ENCODE measurements at regions not wholly inside any gene's neighbourhood (a gene's known extent, or its start where the extent isn't known, plus 50 kb on each side); places are given as distances from the start of the nearest gene placed in this dataset.

- H3K27me3 Mint-ChIP-seq = no peaks in the 10 kb centered on the region
- no peak overlapping the region for H3K27ac Mint-ChIP-seq
- no peak overlapping the region for H3K4me3 Mint-ChIP-seq
- no peak for TF ChIP-seq CTCF (conservative IDR thresholded peaks at IDR 0.05)
- DNase-seq (ENCODE audit: extremely low spot score, unreplicated experiment) = no peak
- no peaks in the 10 kb centered on the region for H3K9me3 Mint-ChIP-seq
- no peaks in the 10 kb centered on the region for H3K36me3 Mint-ChIP-seq
- no peaks in the 10 kb centered on the region for H3K4me1 Mint-ChIP-seq (ENCODE audit: unreplicated experiment)
Measured at GRCh38 chr7:88449410-88449809, 142.7 kb upstream of the STEAP4 start.

DNA sequence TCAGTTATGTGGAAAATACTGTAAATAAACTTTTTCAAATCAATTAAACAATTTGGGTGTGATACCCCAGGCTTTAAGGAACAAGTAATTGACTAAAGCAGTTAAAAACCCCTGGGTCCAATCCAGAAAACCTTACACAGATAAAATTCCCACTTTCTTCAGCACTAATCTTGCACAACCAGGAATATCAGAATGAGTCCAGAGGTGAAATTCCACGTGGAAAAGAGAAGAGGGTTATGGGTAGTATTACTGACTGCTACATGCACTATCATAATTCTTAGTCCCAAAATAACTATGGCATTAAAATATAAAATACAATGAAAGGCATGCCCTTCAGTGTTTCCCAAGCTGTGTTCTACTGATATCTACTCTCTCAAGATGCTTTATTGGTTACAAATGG lies 135.7 kb upstream of the STEAP4 start:
- TF ChIP-seq CTCF (conservative IDR thresholded peaks at IDR 0.05) = no peak
- H3K36me3 Mint-ChIP-seq = no peaks in the 10 kb centered on the region
- no peaks in the 10 kb centered on the region for H3K9me3 Mint-ChIP-seq
- no peak overlapping the region for H3K4me3 Mint-ChIP-seq
- no peaks in the 10 kb centered on the region for H3K4me1 Mint-ChIP-seq (ENCODE audit: unreplicated experiment)
- H3K27me3 Mint-ChIP-seq = no peaks in the 10 kb centered on the region
- no peak for DNase-seq (ENCODE audit: extremely low spot score, unreplicated experiment)
- H3K27ac Mint-ChIP-seq = no peak overlapping the region

DNA sequence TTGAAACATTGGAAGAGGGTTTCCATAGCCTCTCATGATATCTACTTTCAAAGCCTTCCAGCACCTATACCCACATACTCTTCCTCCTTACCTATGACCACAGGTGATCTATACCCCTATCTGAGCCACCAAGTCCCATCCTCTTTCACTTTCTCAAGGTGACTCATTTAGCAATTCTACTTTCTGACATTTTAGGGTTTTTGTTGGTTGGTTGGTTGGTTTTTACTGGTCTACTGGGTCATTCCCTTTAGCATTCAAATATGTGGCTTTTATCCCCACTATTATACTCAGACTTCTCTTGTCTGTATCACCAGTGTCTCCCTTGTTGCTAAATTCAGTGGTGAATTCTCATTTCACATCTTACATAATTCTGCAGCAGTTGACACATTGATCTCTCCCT lies 130.4 kb upstream of the STEAP4 start:
- TF ChIP-seq CTCF (conservative IDR thresholded peaks at IDR 0.05) = no peak
- Mint-ChIP-seq H3K36me3 (no peaks in the 10 kb centered on the region), H3K4me1 (ENCODE audit: unreplicated experiment) (peaks cover 5% of the 10 kb centered on the region), H3K4me3 (no peak overlapping the region), H3K9me3 (no peaks in the 10 kb centered on the region), H3K27me3 (no peaks in the 10 kb centered on the region), H3K27ac (no peak overlapping the region)
- no peak for DNase-seq (ENCODE audit: extremely low spot score, unreplicated experiment)

DNA sequence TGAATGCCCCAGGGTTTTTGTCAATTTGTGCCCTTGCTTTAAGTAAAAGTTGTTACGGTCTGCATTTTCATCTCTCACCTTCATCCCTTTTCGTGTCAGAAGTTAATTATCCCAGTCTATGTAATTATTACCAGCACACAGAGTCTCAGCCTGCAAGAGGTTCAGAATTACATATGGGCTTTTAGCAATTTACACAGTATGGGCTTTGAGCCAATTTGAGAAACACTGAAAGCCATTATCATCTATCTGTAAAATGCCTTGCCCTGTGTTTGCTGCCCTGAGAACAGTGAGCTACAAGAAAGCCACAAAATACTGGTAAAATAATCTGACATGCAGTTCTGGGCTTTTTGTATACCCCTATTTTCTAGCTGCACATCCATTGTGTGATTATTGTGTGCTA lies 125.6 kb upstream of the STEAP4 start:
- H3K27me3 Mint-ChIP-seq = no peaks in the 10 kb centered on the region
- no peak for TF ChIP-seq CTCF (conservative IDR thresholded peaks at IDR 0.05)
- H3K36me3 Mint-ChIP-seq = no peaks in the 10 kb centered on the region
- no peak overlapping the region for H3K4me3 Mint-ChIP-seq
- H3K4me1 Mint-ChIP-seq (ENCODE audit: unreplicated experiment) = peaks cover 12% of the 10 kb centered on the region
- H3K9me3 Mint-ChIP-seq = no peaks in the 10 kb centered on the region
- H3K27ac Mint-ChIP-seq = no peak overlapping the region
- no peak for DNase-seq (ENCODE audit: extremely low spot score, unreplicated experiment)

DNA sequence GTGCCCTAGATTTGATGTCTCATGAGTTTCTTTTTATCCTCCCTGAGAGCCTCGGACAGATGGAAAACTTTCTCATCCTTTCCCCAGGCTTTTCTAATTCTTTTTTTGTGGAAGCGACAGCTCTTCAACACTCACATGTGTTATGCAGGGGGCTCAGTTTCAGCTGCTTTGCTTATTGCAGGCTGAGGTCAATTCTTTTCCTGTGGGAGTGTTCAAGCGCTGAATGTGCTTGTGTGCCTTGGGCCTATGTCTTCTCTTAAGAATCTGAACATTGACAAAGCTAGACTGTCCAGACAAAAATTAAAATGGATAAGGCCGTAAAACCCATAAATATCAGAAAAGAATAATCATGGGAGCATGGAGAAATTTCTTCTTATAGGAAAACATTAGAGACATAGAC lies 125.2 kb upstream of the STEAP4 start:
- TF ChIP-seq CTCF (conservative IDR thresholded peaks at IDR 0.05) = no peak
- no peak for DNase-seq (ENCODE audit: extremely low spot score, unreplicated experiment)
- Mint-ChIP-seq H3K9me3 (no peaks in the 10 kb centered on the region), H3K27me3 (no peaks in the 10 kb centered on the region), H3K27ac (no peak overlapping the region), H3K36me3 (no peaks in the 10 kb centered on the region), H3K4me3 (no peak overlapping the region), H3K4me1 (ENCODE audit: unreplicated experiment) (peaks cover 12% of the 10 kb centered on the region)

DNA sequence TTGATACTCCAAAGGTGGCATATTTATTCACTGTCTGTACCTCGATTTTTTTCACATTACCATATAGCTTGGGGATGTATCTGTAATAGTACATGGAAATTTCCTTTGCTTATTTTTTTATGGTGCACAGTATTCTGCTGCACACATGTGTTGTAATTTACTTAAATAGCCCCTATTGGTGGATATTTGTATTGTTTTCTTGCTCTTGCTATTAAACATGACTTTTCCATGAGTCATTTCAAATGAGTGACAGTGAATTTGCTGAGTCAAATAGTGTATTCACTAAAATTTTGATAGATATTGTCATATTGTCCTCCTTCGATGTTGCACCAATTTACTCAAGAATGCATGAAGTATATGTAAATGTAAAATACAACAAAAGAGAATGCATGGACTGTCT lies 122.7 kb upstream of the STEAP4 start:
- Mint-ChIP-seq H3K9me3 (no peaks in the 10 kb centered on the region), H3K4me1 (ENCODE audit: unreplicated experiment) (peaks cover 12% of the 10 kb centered on the region), H3K27ac (no peak overlapping the region), H3K4me3 (no peak overlapping the region), H3K27me3 (no peaks in the 10 kb centered on the region), H3K36me3 (no peaks in the 10 kb centered on the region)
- TF ChIP-seq CTCF (conservative IDR thresholded peaks at IDR 0.05) = peak; percentile 51
- DNase-seq (ENCODE audit: extremely low spot score, unreplicated experiment) = no peak
